HG03175 (cell line): ENCODE measurements at regions not wholly inside any gene's neighbourhood (a gene's known extent, or its start where the extent isn't known, plus 50 kb on each side); places are given as distances from the start of the nearest gene placed in this dataset.
"Not testable (repeated sequence)": the region's sequence is repeated elsewhere in the genome, so short reads cannot be mapped to it uniquely, and the experiment has no call there.

Source experiments
- ATAC-seq: cut with Tn5 transposase; IDR thresholded peaks from one replicate; pipeline ENCODE4 v1.9.1; 2021; ENCODE audit warnings: mild to moderate bottlenecking, moderate library complexity; ENCODE audit not compliant: unreplicated experiment

DNA sequence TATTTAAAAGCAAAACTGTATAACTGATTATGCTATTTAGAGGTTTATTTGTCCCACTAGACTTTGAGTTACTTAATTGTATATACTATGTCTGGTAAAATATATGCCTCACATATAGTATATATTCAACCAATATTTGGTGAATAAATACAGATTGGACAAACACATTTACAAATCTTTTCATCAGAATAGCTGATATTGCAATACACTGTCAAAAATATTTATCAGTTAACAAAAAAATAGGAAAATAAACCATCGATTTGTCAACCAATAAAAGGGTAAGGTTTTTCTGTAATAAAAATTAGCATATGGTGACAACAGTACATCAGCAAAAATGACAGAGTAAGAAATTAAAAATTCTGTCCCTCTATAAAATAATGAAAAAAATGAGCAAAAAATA, 889.9 kb upstream of the INTU start:
- ATAC-seq = no peak

DNA sequence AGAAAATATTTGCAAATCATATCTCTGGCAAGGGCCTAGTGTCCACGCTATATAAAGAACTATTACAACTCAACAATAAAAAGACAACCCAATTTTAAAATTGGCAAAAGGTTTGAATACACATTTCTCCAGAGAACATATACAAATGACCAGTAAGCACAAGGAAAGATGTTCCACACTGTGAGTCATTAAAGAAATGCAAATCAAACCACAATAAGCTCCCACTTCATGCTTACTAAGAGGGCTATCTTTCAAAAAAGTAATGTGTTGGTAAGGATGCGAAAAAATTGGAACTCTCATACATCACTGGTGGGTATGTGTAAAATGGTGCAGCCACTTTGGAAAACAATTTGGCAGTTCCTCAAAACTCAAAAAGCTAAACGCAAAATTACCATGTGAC, 884.0 kb upstream of the INTU start:
- ATAC-seq = no peak

DNA sequence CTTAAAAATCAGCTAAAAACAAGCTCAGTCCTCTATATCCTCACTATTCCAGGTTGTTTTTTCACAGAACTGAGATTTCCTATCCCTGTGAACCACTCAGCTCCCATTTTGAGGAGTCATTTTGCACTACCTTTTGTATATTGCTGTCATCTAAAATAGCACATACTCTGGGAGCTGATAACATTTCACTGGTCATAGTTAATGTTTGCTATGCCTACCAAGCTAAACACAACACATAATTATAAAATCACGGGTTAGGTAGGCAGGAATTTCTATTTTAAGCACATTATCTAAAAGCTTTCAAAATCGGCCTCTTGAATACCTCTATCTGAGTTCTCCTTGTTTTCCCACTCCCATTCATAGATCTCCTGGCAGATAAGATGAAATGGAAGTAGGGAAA, 882.0 kb upstream of the INTU start:
- ATAC-seq = no peak

DNA sequence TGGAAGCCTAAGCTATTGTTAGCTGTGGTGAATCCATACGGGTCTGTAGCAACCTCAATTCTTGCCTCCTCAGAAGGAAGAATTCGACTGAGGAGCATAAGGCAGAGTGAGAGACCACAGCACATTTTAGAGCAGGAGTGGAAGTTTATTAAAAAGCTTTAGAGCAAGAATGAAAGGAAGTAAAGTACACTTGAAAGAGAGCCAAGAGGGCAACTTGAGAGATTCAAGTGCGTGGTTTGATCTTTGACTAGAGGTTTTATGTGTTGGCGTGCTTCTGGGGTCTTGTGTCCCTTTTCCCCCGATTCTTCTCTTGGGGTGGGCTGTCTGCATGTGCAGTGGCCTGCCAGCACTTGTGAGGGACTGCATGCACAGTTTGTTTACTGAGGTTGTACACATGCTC, 880.6 kb upstream of the INTU start:
- ATAC-seq = no peak

DNA sequence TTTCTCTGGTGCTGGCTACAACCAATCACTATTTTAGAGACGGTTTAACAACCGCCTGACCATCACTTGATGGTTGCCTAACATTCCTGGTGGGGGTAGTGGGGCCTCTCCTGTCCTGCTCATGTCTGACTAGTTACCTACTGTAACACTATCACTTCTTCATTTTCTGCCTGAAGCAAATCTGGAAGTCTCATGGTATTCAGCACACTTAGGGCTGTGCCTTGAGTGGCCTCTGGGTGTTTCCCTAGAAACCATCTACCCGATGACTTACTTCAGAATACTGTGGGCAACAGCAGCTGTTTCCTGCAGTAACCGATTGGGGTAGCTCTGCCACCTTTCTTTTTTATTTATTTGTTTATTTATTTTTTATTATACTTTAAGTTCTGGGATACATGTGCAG, 880.1 kb upstream of the INTU start:
- ATAC-seq = no peak

DNA sequence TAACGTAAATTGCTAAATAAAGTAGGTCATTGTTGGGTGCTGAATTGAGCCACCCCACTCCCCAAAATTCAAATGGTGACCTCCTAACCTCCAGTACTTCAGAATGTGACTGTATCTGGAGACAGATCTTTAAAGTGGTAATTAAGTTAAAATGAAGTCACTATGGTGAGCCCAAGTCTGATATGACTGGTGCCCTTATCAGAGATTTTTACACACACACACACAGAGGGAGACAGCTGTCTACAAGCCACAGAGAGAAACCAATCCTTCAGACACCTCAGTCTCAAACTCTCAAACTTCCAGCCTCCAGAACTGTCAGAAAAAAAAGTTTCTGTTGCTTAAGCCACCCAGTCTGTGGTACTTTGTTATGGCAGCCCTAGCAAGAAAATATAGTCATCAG, 879.2 kb upstream of the INTU start:
- ATAC-seq = no peak

DNA sequence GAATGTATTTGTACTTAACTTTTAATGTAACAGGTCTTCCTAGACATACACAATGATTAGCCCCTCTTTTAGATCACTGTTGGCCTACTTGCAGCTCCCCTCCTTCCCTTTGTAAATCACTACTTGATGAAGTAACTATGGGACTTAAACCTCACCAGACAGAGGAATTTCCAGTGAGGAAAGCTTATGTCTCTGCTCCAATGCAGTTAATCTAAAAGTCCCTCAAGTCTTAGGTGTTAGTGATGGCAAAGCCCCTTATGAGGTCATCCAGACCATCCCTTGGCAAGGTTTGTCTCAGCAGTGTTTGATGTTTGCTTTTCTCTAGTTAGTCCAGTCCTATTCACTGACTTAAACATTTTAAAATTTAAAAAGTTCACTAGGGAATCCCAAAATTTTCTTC, 877.3 kb upstream of the INTU start:
- ATAC-seq = no peak

DNA sequence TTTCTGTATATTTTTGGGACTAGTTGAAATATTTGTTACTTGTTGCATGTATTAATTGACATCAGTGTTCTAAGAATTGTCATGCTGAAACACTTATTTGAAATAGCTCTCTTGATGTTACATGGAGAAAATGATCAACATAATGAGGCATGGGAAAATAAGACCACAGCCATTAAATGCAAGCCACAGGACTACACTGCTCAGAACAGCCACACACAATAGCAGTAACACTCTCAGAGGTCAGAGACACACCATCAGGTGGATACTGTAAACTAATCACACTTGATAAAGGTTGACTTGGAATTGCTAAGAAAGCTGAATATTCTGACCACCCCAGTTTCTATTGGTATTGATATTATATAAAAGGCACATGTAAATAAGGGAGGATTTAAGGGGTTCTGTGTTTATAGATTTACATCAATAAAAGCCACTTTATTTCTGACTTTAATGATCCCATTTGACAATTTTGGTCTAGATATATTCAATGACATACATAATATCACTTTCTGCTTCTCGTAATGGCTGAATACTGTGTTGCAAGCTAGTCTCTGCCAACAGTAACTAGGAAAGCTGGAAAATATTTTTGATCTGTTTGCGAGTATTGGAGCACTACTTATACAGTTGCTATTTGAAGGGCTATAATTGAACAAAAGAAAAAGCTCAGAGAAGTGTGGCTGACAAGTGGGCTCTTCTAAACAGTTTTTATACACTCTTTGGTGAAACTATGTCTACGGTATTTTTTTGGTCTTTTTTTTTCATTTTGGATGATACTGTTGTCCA, 876.5 kb upstream of the INTU start:
- ATAC-seq = no peak

DNA sequence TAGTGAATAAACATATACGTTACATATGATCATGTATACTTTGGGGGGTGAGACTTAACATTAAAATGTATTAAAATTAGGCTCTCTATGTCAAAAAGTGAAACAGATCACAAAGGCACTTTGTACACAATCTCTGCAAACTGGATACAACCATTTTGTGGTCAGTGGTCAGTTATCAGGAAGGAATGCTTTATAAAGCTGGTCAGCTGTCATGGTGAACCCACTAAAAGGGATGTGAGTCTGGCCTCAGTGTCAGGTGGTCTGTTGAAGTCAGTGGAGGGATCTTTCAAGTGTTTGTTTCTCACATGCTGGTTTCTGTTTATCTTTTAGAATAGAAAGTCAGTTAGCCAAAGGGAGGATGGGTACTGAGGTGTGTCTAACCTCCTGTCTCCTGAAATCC, 875.5 kb upstream of the INTU start:
- no peak for ATAC-seq

DNA sequence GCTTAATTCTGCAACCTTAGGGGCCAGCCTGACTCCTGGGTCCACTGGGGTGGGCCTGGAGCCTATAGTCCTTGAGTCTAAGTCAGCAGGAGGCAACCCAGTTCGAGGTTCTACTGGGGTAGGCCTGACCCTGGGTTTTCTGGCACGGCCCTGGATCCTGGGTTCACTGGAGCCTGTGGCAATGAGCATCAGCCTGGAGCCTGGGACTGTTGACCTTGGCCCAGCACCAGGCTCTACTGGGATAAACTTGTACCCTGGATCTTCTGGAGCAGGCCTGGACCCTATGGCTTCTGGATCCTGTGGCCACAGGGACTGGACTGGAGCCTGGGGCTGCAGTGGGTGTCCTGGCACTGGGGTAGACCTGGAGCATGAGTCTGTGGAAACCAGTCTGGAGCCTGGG, 874.3 kb upstream of the INTU start:
- ATAC-seq = no peak

DNA sequence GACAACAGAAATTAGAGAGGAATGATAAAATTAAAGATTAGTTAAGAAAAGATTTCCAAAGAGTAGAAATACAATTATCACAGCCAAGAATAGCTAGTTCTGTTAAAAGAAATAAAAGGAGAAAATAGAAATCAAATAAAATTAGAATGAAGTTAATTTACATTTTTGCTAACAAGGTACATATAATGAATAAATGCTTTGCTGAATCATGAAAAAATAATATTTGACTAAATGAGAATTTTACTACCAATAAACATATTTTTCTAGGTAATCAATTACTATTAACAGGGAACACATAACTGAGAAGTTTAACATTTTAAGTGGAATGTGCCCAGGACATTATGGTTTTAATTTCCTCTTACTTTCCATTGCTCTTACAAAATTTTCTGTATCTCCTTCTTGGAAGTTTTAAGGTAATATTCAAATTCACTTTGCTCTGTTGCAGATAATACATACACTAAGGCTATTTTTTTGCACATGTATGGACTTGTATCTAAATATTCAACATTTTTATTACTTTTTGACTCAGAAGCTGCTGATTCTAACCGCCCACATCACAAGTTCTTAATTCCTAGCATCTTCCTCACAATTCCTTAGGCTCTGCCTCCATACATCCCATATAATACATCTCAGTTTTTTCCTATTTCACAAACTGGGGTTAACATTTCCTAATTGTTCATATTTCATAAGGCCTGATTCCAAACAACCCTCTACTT, 870.7 kb upstream of the INTU start:
- ATAC-seq = no peak

DNA sequence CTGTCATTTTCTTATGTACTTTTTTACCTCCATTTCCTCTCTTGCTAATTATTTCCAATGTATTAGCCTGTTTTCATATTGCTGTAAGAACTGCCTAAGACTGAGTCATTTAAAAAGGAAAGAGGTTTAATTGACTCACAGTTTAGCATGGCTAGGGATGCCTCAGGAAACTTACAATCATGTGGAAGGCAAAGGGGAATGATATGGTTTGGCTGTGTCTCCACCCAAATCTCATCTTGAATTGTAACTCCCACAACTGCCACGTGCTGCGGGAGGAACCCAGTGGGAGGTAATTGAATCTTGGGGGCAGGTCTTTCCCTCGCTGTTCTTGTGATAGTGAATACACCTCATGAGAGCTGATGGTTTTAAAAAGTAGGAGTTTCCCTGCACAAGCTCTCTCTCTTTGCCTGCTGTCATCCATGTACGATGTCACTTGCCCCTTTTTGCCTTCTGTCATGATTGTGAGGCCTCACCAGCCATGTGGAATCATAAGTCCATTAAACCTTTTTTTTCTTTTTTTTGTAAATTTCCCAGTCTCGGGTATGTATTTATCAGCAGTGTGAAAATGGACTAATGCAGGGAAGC, 870.0 kb upstream of the INTU start:
- no peak for ATAC-seq

DNA sequence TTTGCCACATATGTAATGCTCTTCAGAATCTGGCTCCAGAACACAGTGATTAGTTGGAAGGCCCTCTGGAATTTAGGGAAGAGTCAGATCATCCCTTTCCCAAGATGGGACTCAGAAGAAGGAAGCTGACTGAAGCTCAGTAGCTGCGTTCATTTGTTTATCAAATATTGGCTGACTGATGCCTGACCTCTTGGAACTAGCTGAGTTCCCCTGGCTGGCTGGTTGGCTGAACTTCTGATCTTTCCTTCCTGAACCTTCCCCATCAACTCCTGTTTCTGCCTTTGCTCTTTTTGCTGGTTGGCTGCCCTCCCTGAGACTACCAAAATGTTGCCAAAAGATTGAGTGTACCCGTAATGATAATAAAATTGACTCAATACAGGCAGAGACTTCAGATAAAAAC, 866.5 kb upstream of the INTU start:
- no peak for ATAC-seq

DNA sequence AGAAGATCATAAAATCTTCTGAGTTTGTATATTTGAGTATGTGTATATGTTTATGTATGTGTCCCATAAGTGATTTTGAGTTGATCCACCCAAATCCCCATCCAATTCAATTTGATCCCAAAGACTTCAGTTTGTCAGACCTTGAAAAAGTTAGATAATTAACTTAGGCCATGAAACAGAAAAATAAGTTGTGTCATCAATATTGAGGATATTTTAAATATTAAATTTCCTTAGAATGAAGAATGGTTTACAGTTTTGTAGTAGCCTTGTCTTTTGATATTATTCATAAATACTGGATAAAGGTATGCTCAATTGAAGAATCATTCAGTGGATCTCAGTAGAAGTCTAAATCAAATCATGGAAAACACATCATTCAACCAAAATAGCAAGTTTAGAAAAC, 864.4 kb upstream of the INTU start:
- no peak for ATAC-seq

DNA sequence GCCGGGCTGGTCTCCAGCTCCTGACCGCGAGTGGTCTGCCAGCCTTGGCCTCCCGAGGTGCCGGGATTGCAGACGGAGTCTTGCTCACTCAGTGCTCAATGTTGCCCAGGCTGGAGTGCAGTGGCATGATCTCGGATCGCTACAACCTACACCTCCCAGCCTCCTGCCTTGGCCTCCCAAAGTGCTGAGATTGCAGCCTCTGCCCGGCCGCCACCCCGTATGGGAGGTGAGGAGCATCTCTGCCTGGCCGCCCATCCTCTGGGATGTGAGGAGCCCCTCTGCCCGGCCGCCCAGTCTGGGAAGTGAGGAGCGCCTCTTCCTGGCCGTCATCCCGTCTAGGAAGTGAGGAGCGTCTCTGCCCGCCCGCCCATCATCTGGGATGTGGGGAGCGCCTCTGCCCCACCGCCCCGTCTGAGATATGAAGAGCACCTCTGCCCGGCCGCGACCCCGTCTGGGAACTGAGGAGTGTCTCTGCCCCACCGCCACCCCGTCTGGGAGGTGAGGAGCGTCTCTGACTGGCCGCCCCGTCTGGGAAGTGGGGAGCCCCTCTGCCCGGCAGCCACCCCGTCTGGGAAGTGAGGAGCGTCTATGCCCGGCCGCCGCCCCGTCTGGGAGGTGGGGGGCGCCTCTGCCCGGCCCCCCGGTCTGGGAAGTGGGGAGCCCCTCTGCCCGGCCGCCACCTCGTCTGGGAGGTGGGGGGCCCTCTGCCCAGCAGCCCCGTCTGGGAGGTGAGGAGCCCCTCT, 861.8 kb upstream of the INTU start:
- ATAC-seq = not testable (repeated sequence)

DNA sequence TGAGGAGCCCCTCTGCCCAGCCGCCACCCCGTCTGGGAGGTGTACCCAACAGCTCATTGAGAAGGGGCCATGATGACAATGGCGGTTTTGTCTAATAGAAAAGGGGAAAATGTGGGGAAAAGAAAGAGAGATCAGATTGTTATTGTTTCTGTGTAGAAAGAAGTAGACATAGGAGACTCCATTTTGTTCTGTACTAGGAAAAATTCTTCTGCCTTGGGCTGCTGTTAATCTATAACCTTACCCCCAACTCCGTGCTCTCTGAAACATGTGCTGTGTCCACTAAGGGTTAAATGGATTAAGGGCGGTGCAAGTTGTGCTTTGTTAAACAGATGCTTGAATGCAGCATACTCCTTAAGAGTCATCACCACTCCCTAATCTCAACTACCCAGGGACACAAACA, 861.1 kb upstream of the INTU start:
- ATAC-seq = not testable (repeated sequence)

DNA sequence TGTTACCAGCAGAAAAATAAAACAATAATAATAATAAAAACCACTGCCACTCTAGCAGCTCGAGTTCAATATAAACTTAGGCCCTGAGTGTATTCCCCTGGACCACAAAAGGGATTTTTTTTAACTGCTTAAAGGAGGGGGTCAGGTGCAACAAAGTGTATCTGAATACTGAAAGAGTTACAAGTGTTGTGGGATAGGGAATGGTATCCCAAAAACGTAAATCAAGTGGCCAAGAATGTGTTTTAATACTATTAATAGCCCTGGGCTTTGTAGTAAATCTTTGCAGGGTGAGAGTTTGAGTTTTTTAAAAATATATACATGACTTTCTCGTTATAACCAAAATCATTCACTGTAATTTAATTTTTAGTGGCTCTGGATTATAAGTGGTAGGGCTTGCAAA, 860.1 kb upstream of the INTU start:
- ATAC-seq = no peak

DNA sequence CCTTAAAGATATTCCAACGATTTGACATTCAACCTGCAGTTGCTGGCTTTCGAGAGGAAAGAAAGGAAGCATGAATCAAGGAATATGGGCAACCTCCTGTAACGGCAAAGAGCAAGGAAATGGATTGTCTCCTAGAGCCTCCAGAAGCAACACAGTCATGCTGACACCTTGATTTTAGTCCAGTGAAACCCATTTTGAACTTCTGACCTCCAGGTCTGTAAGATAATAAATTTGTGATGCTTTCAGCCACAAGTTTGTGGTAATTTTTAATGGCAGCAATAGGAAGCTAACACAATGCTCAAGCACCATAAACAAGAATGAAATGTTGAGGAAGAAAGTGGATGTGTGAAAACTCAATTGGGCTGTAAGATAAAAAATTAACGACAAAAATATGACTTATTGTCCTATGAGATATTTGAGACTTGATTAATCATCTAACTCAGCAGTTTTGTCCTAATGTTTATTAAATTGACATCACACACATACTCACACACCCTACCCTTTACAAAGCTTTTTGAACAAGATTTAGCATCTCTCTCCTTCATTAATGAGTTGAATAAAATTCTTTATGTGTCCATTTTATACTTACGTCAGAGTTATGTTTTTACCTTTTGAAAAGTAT, 857.2 kb upstream of the INTU start:
- ATAC-seq = no peak

DNA sequence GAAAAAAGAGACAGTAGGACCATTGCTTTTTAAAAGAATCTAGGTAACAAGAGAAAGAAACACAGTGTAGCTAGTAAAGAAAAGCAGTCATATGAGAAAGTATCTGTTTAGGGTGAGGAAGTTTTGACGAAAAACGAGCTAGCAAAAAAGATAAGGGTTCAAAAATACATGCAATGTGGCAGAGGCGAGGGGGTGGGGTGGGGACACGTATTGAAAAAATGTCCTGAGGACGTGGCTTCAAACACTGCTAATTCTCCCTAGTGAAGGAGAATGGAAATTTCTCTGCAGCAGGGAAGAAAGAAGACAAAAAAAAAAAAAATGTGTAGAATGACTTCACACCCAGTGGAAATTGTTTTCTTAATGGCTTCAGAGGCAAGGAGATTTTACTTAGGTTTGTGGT, 856.4 kb upstream of the INTU start:
- ATAC-seq = no peak

DNA sequence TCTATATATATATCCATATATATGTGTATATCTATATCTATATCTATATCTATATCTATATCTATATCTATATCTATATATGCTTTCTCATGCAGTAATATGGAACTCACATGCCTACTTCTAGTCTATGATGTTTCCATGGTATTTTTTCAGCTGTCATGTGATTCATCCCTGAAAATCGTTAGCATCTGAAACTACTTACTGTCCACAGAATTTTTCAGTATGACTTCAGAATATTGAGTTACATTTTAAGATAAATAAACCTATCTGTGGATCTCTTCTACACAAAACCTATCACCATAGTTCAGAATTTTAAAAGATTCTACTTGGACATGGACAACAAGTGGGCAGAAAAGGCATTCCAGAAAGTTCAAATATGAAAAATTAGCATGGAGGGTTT, 855.1 kb upstream of the INTU start:
- no peak for ATAC-seq

DNA sequence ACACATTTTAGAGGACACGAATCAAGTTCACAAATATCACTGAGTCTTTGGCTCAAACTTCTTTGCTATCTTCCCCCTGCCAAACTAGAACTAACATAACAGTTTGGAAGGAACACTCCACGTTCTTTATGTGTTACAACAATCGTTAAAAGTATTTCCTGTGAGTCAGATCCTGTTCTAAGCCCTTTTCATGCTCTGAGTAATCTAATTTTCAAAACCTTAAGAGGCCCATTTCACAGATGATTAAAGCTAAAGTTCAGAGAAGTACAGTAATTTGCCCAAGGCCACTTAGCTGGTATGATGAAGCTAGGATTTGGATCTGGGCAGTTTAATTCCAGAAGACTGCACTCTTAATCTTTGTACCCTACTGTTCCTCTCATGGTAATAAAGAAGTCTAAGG, 854.4 kb upstream of the INTU start:
- ATAC-seq = no peak
